ENCODE measurements at regions not wholly inside any gene's neighbourhood (a gene's known extent, or its start where the extent isn't known, plus 50 kb on each side); places are given as distances from the start of the nearest gene placed in this dataset.
"Not testable (repeated sequence)": the region's sequence is repeated elsewhere in the genome, so short reads cannot be mapped to it uniquely, and the experiment has no call there.

DNA sequence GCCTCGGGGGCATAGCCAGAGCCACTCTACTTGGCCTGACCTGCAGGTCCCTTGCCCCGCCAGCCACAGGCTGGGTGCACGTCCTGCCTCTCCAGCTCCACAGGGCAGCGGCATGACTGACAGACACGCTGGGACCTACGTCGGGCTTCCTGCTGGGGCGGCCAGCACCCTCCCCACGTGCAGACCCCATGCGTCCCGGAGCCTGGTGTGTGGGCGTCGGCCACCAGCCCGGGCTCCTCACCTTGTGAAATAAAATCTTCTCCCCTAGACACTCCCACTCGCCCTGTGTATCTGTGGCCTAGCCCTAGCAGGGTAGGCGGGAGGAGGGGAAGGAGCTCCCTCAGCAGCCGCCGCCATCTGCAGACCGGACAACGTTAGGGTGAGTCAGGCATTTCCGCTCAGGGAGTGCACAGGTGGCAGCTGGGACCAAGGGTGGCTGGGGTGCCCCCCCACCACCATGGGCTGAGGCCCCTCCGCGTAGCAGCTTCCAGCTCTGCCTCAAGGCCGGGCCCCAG lies 119.5 kb downstream of the IGLL1 start:
- DNase-seq = not testable (repeated sequence)

DNA sequence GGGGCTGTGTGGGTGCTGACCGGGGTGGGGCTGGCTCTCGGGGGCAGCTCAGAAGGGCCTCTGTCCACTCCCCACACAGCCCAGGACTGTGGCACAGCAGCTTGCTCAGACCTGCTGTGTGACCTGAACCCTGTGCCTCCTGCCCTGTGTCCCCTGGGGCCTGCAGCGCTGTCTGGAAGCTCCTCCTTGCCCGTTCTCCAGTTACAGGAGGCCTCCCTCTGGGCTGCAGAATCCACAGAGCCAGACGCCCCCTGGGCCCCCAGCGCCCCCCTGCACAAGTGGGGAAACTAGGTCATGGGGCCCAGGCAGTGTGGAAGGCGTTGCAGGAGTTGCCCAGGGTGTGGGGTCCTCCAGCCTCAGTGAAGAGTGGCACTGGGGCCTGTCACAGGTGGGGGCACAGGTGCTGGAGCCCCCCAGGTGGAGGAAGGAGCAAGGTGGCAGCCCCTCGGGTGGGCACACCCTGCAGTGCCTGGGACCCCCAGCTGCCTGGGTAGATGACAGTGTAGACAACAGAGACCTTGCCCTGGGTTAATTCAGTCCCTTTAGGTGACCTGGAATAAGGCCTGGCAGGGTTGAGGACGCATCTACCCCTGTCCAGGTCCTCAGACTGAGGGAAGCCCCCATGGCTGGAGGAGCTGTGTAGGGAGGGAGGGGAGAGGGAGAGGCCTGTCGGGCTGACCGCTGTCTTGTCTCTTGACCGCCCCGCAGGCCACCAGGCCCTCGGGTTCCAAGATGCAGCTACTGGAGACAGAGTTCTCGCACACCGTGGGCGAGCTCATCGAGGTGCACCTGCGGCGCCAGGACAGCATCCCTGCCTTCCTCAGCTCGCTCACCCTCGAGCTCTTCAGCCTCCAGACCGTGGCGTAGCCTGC lies 120.2 kb downstream of the IGLL1 start:
- not testable (repeated sequence) for DNase-seq

DNA sequence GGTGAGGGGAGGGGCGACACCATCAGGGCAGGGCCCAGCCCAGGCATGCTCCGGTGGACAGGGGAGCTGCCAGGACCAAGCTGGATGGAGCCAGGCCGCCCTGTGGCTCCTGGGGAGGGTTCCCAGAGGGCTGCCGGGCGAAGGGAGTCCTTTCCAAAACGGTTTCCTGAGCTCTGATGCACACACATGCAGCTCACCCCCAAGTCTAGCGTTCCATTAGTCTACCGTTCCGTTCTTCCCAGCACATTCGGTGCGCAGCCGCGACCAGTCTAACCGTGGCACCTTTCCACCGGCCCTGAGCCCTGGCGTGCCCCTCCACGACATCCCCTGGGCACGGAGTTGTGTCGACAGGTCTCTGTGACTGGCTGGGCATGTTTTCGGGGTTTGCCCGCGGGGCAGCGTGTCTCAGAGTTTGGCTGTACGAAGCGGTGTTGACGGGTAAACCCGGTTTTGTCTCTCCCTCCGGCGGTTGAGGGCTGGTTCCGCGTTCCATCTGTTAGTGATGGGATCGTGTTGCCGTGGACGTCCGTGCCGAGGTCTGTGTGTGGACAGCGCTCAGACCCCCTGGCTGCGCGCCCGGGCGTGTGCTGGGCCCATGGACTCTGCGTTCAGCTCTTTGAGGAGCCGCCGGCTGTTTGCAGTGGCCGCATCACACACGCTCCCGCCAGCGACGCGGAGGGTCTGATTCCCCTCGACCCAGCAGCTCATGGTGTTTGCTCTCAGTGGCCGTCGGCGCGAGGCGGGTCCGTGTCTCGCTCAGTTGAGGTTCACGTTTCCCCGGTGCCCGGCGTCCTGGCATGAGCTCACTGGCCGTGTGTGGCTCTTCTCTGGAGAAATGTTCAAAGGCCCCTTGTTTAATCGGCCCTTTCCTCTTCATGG lies 121.2 kb downstream of the IGLL1 start:
- DNase-seq = no peak

DNA sequence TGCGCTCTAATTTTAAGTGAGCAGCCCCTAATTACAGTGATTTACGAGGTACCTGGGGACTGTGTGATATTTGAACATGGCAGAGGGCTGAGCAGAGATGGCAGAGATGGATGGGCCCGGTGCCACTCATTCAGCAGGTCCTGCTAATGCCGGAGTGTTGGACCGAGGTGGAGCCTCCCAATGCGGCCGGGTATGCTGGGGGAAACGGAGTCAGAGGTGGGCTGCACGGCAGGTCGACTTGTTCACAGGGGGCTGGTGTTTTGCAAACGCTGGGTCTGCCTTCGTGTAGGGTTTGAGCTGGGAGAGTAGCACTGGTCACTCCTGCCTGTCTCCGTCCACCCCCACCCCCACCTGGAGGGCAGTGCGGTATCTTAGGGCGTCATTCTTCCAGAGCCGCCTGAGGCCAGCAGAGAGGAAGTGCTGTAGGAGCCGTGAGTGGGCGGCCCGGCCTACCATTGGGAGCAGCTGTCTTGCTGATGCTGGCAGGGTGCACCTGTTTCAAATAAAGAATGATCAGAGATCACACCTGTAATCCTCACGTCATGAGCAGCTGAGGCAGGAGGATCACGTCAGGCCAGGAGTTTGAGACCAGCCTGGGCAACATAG lies 122.6 kb downstream of the IGLL1 start:
- no peak for DNase-seq

DNA sequence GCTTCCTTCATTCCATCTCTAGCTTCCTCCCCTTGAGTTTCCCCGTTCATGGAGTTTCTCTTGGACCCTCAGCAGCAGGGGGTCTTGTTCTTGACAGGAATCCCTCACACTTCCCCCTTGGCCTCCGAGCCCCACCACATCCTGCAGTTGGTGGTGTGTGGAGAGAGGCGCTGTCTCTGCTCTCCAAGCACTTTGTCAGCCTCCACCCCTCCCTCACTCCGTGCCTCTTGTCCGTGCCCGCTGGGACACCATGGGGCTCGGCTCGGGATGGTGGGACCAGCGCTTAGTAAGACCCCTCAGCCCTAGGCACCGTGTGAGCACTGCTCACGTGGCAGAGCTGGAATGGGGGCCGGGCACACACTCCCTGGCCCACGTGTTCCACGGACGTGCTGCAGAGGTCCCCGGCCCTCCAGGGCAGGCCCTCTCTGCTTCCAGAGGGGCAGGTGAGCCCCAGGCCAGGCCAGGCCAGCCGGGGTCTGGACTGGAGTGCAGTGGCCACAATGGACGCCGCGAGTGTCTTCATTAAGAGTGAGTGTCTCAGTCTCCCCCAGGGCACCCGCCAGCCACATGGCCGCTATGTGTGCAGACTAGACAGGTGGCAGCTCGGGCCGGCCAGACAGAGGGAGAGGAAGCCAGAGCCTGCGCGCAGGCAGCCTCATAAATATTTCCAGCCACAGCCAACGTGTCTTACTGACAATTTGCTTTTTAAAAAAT lies 123.3 kb downstream of the IGLL1 start:
- DNase-seq = not testable (repeated sequence)

DNA sequence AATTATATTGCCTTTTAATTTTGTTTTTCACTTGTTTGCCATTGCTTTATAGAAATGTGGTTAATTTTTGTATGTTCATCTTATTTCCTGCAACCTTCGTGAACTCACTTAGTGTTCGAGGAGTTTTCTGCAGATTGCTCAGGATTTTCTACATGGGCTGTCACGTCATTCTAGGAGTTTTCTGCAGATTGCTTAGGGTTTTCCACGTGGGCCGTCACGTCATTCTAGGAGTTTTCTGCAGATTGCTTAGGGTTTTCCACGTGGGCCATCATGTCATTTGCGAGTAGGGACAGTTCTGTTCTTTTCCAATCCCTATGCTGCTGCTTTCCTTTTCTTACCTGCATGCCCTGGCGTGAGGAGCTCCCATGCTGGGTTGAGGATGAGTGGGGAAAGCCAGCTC lies 125.7 kb downstream of the IGLL1 start:
- not testable (repeated sequence) for DNase-seq

DNA sequence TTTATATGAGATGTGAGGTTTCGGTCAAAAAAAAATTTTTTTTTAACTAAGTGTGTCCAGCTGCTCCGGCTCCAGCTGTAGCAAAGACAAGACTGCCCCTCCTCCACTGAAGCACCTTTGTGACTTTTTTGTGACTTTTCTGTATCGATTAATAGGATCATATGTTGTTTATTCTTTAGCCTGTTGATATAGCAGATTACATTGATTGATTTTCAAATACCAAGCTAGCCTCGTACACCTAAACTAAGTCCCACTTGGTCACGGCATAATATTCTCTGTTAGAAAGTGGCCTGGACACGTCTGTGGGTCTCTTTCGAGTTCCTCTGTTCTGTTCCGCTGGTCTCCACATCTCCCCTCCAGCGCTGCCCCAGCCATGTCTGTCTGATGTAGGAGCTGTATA lies 126.8 kb downstream of the IGLL1 start:
- DNase-seq = no peak

DNA sequence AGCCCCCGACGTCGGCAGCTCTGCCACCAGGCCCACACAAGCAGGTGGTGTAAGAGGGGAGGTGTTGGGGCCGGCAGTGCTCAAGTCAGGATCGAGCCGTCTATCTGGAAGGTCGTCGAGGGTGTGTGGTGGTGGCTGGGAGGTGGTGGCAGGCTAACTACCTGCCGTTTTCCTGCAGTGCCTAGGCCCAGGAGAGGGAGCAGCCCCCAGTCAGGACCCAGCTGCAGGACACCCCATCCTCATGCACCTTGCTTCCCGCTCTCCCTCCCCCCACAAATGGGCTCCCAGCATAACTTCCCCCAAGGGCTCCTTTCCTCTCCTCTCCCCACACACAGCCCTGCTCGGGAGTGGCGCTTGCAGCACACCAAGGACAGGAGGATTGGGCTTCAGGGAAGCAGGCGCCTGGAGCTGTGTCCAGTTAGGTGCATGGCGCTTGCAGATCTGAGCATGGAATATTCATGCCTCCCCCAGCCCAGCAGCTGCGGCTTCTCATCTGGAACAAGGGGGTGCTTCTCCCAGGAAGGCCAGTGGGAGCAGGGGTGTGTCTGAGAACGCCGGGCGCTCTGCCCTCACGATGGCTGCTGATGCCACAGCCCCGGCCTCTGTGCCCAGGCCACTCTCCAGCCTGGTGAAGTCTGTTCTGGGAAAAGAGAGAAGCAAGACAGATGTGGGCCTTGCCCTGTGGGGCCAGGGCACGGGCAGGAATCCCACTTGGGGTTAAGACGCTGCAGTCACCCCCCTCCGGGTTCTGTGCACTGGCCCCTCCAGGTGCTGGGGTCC lies 127.7 kb downstream of the IGLL1 start:
- DNase-seq = no peak

DNA sequence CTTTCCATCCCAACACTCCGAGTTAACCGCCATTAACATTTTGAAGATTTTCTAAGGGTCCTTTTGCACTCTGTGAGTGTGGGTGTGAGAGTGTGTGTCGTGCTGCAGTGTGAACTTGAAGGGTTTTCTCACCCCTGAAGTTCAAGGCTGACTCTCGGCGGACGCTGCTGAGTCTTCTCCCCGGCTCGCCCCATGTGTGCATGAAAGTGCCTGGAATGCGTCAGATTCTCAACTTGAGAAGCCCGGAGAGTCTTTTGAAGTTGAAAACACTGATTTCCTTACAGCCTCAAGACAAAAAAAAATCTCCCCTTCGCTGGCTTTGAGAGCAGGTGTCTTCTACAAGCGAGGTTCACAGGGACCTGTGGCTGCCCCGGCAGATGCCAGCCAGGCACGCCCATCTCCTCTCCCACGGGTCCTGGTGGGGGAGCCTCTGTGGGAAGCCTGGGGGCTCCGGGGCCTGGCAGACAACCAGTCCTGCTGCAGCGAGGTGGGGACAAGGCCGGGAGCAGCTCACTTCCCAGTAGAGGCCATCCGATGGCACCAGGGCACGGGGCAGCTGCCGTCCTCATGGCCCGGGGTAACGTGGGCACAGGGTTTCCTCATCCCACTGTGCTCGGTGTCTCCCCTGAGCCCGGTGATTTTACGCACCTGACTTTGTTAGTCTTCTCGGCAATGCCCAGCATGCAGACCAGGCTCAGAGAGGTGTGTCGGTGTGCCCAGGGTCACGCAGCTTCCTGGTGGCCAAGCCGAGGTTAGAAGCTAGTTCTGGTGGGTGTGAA lies 128.4 kb downstream of the IGLL1 start:
- not testable (repeated sequence) for DNase-seq

DNA sequence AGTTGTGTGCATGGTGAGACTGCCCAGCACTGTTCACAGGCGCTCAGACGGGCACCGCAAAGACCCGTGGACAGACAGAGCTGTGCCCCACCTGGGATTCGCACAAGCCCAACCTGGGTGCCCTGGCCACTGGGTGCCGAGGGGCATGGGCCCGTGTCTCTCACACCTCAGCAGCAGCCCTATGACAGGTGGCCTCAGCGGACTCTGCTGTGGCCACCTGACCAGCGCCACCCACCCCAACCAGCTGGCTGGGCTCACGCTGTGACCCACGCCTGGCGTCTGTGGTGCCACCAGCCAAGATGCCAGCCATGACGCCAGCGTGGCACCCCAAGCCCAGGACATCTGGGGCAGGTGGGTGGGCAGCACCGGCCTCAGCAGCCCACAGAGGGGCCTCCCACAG lies 129.3 kb downstream of the IGLL1 start:
- not testable (repeated sequence) for DNase-seq

DNA sequence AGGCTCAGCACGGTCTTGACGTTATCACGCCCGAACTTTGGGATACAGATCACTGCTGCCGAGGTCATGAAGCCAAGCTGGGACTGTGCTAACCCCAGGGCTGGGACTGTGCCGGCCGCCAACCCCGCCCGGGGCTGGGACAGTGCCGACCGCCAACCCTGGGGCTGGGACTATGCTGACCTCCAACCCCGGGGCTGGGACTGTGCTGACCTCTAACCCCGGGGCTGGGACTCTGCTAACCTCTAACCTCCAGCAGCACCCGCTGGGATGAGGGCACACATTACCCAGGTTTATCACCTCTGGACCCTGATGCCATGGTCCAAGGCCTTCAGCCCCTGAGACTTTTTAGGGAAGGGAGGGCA lies 129.7 kb downstream of the IGLL1 start:
- DNase-seq = no peak

DNA sequence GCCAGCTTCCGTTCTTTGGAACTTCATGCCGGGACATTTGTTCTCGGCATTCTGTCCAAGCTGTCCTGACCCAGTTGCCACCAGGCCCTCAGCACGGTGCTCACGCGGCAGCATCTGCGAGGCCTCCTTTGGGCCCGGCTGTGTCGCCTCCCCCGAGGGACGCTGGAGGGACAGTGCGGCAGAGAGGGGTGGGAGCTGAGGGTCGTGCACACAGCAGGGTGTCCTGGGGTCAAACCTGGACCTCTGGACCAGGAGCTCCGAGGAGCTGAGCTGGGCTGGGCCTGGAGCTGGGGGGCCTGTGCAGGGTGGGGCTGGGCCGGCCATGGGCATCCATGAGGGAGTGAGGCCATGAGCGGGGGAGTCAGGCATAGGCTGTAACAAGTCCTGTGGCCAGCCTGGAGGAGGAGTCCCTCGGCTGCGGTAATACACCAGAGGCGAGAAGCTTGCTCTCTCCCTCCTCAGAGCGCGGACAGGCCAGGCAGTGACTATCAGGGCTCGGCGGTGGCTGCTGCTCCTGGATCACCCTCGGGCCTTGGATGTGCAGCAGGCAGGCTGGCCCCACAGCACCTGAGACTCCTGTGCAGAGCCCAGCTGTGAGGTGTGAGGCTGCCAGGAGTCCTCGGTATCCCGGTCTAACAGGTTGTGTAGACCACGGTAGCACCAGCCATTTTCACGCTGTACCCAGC lies 130.2 kb downstream of the IGLL1 start:
- DNase-seq = not testable (repeated sequence)

DNA sequence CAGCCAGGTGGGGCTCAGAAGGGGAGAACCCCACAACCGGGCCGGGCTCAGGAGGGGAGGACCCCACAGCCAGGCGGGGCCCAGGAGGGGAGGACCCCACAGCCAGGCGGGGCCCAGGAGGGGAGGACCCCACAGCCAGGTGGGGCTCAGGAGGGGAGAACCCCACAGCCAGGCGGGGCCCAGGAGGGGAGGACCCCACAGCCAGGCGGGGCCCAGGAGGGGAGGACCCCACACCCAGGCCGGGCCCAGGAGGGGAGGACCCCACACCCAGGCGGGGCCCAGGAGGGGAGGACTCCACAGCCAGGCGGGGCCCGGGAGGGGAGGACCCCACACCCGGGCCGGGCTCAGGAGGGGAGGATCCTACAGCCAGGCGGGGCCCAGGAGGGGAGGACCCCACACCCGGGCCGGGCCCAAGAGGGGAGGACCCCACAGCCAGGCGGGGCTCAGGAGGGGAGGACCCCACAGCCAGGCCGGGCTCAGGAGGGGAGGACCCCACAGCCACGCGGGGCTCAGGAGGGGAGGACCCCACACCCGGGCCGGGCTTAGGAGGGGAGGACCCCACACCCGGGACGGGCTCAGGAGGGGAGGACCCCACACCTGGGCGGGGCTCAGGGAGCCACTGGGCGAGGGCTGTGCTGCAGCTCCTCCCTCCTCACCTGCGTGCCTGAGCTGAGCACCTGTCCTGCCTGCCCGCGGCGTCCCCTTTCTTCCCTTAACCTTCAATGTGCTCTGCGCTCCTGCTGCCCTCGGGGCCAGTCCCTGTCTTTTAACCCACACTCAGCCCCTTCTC lies 131.4 kb downstream of the IGLL1 start:
- not testable (repeated sequence) for DNase-seq

DNA sequence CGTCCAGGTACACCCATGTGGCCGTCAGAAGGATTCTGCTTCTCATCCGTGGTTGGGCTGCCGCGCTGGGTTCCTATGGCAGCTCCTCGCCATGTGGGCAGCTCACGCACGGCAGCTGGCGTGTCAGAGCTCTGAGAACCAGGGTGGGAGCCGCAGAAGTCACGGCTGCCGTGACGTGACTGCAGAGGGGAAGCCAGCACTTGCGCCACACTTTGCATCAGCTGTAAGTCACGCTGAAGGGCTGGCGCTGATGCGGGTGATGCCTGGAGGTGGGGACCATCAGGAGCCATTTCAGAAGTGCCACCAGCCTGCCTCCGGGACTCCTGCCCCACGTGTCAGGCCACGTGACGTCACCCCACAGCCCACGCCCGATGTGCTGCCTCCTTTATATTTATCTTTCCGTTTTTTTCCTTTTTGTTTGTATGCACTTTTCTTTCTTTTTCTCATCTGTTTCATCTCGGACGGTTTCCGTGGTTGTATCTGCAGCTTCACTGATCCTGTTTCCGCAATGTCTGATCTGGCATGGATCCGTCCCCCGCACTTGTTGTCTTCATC lies 133.2 kb downstream of the IGLL1 start:
- no peak for DNase-seq

DNA sequence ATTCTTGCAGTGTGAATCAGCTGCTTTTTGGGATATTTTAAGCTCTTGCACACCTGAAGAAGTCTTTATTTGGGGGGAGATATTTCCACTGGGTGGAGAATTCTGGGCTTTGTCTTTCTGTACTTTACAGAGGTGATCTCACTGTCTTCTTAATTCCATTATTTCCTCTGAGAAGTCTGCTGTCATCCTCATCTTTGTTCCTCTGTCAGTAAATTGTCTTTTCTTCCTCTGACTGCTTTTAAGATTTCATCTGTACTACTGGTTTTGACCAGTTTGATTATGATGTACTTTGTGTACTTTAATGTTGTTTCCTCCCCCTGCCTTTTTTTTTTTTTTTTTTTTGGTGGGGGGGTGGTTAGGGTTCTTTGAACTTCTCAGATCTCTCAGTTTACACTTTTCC lies 133.9 kb downstream of the IGLL1 start:
- DNase-seq = not testable (repeated sequence)

DNA sequence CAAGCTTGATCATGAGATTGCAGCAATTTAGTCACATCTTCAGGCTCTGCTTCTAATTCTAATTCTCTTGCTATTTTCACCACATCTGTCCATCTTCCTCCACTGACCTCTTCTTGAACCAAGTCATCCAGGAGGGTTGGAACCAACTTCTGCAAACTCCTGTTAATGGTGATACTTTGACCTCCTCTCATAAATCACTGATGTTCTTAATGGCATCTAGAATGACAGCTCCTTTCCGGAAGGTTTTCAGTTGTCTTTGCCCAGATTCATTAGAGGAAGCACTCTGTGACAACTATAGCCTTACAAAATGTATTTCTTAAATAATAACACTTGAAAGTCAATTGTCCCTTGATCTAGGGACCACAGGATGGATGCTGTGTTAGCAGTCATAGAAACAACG lies 136.2 kb downstream of the IGLL1 start:
- DNase-seq = not testable (repeated sequence)

DNA sequence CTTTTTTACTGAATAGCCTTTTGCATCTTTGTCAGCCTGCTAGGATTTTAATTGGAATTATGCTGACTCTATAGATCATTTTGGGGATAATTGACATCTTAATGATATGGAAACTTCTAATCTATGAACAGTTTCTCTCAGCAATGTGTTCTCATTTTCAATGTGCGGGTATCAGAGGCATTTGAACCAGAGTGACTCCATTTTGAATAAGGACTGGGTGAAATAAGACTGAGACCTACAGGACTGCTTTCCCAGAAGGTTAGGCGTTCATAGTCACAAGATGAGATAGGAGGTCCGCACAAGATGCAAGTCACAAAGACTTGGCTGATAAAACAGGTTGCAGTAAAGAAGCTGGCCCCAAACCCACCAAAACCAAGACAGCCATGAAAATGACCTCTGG lies 140.5 kb downstream of the IGLL1 start:
- DNase-seq = not testable (repeated sequence)

DNA sequence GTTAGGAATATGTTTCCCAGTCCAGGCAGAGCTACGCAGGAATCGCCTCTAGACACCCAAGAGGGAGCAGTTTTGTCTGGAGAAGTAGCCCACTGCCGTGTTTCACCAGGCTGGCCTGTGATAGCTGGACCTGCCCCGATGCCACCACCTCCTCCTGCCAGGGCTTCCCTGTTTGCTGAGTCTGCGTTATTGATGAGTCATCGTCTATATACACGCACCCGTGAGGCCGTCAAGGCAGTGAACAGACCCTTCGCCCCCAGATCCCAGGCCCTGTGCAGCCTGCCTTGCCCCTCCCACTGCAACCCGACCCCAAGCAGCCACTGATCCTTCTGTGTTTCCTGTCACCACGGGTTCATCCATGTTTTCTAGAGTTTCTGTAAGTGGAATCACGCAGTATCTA lies 141.9 kb downstream of the IGLL1 start:
- no peak for DNase-seq

DNA sequence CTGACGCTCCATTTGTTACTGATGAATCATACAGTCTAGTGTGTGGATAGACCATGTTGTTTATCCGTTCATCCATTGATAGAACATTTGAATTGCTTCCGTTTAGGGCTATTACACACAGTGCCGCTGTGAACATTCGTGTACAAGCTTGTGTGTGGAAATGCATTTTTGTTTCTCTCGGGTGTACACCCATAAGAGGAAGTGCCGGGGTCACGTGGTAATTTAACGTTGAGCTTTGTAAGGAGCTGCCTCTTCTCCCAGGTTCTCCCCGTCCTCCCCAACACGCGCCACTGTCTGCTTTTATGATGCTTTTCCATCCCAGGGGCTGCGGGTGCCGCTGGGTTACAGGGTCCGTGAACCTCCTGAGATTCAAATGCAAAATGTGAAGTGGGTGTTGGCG lies 142.3 kb downstream of the IGLL1 start:
- DNase-seq = no peak
